CD4-positive, alpha-beta T cell (primary cell): ENCODE measurements at regions not wholly inside any gene's neighbourhood (a gene's known extent, or its start where the extent isn't known, plus 50 kb on each side); places are given as distances from the start of the nearest gene placed in this dataset.

ENCODE experiments used
- ATAC-seq: fragments of 200-7000 bp; cut with Tn5 transposase; one replicate; pipeline ENCODE4 v1.10.0; 2022; ENCODE audit warnings: mild to moderate bottlenecking; ENCODE audit not compliant: poor library complexity
- CTCF ChIA-PET: fragments of 350-600 bp; sonication (Branson Sonifier 250); formaldehyde crosslinking; loops from one replicate; lab custom pipeline; 2021; ENCODE audit warnings: antibody characterized with exemption, inconsistent platforms; lab: Charles Lee
- POLR2A ChIA-PET: fragments of 350-600 bp; sonication (Branson Sonifier 250); formaldehyde crosslinking; loops from one replicate; lab custom pipeline; 2021; ENCODE audit warnings: antibody characterized with exemption, inconsistent platforms; lab: Charles Lee
- DNase-seq, 14 experiments: peaks; one replicate each; pipeline ENCODE4 v3.0.0-alpha.2; 2013 to 2020; ENCODE audit warnings: mixed read lengths in 2 of 14
- H3K27ac ChIP-seq, 2 donors: one replicate each; pipeline versions ENCODE4 v1.5.1 to v1.7.0; 2013; ENCODE audit warnings: low read length in 2 of 2, low read depth in 1 of 2, mild to moderate bottlenecking in 1 of 2
- H3K27me3 ChIP-seq, 2 experiments: 1 replicate in 1 of 2; 2 replicates in 1 of 2; pipeline versions ENCODE4 v1.6.1 to v1.7.0; 2013; ENCODE audit warnings: low read length in 2 of 2, control low read depth in 1 of 2, mild to moderate bottlenecking in 1 of 2, moderate library complexity in 1 of 2; ENCODE audit not compliant: insufficient read depth in 2 of 2, control insufficient read depth in 1 of 2
- H3K36me3 ChIP-seq: one replicate; pipeline ENCODE4 v1.6.1; 2013; ENCODE audit warnings: low read length, control low read depth; ENCODE audit not compliant: insufficient read depth
- H3K4me1 ChIP-seq: one replicate; pipeline ENCODE4 v1.6.1; 2013; ENCODE audit warnings: low read length, control low read depth; ENCODE audit not compliant: insufficient read depth
- H3K4me3 ChIP-seq: one replicate; pipeline ENCODE4 v1.5.1; 2013; ENCODE audit warnings: mild to moderate bottlenecking, low read length, moderate library complexity
- H3K9me3 ChIP-seq, 2 experiments: 1 replicate in 1 of 2; 2 replicates in 1 of 2; pipeline versions ENCODE4 v1.6.1 to v1.7.0; 2013; ENCODE audit warnings: low read length in 2 of 2, mild to moderate bottlenecking in 2 of 2, control low read depth in 1 of 2, moderate library complexity in 1 of 2; ENCODE audit not compliant: control insufficient read depth in 1 of 2, insufficient read depth in 1 of 2
- H3K27ac Mint-ChIP-seq: one replicate; pipeline ENCODE4 v1.8.0; 2020; ENCODE audit warnings: mixed read lengths
- H3K27me3 Mint-ChIP-seq: one replicate; pipeline ENCODE4 v1.8.0; 2021; ENCODE audit warnings: mixed read lengths
- H3K36me3 Mint-ChIP-seq: one replicate; pipeline ENCODE4 v1.8.0; 2021; ENCODE audit warnings: low read depth, mixed read lengths
- H3K4me1 Mint-ChIP-seq: one replicate; pipeline ENCODE4 v1.8.0; 2021; ENCODE audit warnings: low read depth, mixed read lengths
- H3K4me3 Mint-ChIP-seq: one replicate; pipeline ENCODE4 v1.8.0; 2020; ENCODE audit warnings: mild to moderate bottlenecking, mixed read lengths
- H3K9me3 Mint-ChIP-seq: one replicate; pipeline ENCODE4 v1.8.0; 2020; ENCODE audit warnings: mixed read lengths
- CTCF ChIP-seq: fragments of 200-600 bp; IDR thresholded peaks from one replicate; pipeline ENCODE4 v1.8.0; 2022; ENCODE audit warnings: antibody characterized with exemption, mild to moderate bottlenecking
- intact Hi-C, 2 experiments: fragments of 100-400 bp; cut with DNase I in 1 of 2; cut with micrococcal nuclease in 1 of 2; formaldehyde crosslinking; loops; one replicate each; pipeline versions ENCODE4 v1.15.1 to v1.9.0; 2023 to 2025; cut with DNase I, micrococcal nuclease

- Histone ChIP-seq H3K4me3 (no peak overlapping the region), H3K27ac (no peak overlapping the region), H3K36me3 (no peaks in the 10 kb centered on the region), H3K27me3 (no peaks in the 10 kb centered on the region), H3K4me1 (no peaks in the 10 kb centered on the region), H3K9me3 (no peaks in the 10 kb centered on the region)
- ChIA-PET CTCF (no interaction called here), POLR2A (interaction anchor here (0.6 kb wide), 1 partner anchor 203 kb away, joined by 3 read pairs; no protein-coding TSS in a partner anchor)
- Mint-ChIP-seq H3K4me1 (no peaks in the 10 kb centered on the region), H3K36me3 (no peaks in the 10 kb centered on the region), H3K4me3 (no peak overlapping the region), H3K9me3 (no peaks in the 10 kb centered on the region), H3K27ac (no peak overlapping the region), H3K27me3 (peaks cover 18% of the 10 kb centered on the region)
- no peak for ATAC-seq
- intact Hi-C loops, result no loop called here
- no peak for TF ChIP-seq CTCF
- no peak for DNase-seq
Measured at GRCh38 chr7:134391223-134391622, 67.7 kb downstream of the AKR1B1 start.

GRCh38 chr7:134388336-134389019, 70.4 kb downstream of the AKR1B1 start:
- no peak for TF ChIP-seq CTCF
- Histone ChIP-seq H3K4me3 (no peak overlapping the region), H3K36me3 (no peaks in the 10 kb centered on the region), H3K27ac (no peak overlapping the region), H3K9me3 (no peaks in the 10 kb centered on the region), H3K27me3 (no peaks in the 10 kb centered on the region), H3K4me1 (no peaks in the 10 kb centered on the region)
- POLR2A ChIA-PET, result no interaction called here
- intact Hi-C loops, result no loop called here
- Mint-ChIP-seq H3K36me3 (no peaks in the 10 kb centered on the region), H3K27ac (no peak overlapping the region), H3K4me3 (no peak overlapping the region), H3K9me3 (no peaks in the 10 kb centered on the region), H3K27me3 (peaks cover 5% of the 10 kb centered on the region), H3K4me1 (no peaks in the 10 kb centered on the region)
- CTCF ChIA-PET, result no interaction called here
- ATAC-seq, result no peak
- no peak for DNase-seq

- peaks cover 4 to 5% of the 10 kb centered on the region in 2 experiments for H3K27me3 ChIP-seq
- no peak for DNase-seq
- H3K9me3 ChIP-seq, result no peaks in the 10 kb centered on the region
- peaks cover 18% of the 10 kb centered on the region for H3K27me3 Mint-ChIP-seq
- no peak overlapping the region for H3K4me3 Mint-ChIP-seq
- no peaks in the 10 kb centered on the region for H3K36me3 Mint-ChIP-seq
- H3K27ac Mint-ChIP-seq, result no peak overlapping the region
- H3K4me1 Mint-ChIP-seq, result no peaks in the 10 kb centered on the region
- ChIA-PET CTCF (no interaction called here), POLR2A (no interaction called here)
- no peaks in the 10 kb centered on the region for H3K4me1 ChIP-seq
- TF ChIP-seq CTCF, result no peak
- H3K36me3 ChIP-seq, result no peaks in the 10 kb centered on the region
- no peak overlapping the region for H3K4me3 ChIP-seq
- no peak overlapping the region for H3K27ac ChIP-seq
- no peaks in the 10 kb centered on the region for H3K9me3 Mint-ChIP-seq
- ATAC-seq, result no peak
- intact Hi-C loops, result no loop called here
Measured at GRCh38 chr7:134378562-134378961, 61.8 kb upstream of the SLC35B4 start.
